Transverse colon (tissue), 4 donors: ENCODE measurements at regions not wholly inside any gene's neighbourhood (a gene's known extent, or its start where the extent isn't known, plus 50 kb on each side); places are given as distances from the start of the nearest gene placed in this dataset.

Source experiments
- DNase-seq: peaks from one replicate; pipeline ENCODE4 v3.0.0-alpha.2; 2019
- H3K27ac ChIP-seq, 4 donors: fragments of 200-600 bp; sonication (generic); 2 replicates each; pipeline ENCODE4 v1.5.1; 2016 to 2018; ENCODE audit warnings: inconsistent platforms in 4 of 4
- H3K27me3 ChIP-seq: fragments of 200-600 bp; sonication (generic); 2 replicates; pipeline ENCODE4 v1.5.1; 2017; ENCODE audit warnings: inconsistent platforms
- H3K36me3 ChIP-seq, 4 donors: fragments of 200-600 bp; sonication (generic); 2 replicates each; pipeline ENCODE4 v1.5.1; 2017 to 2019; ENCODE audit warnings: inconsistent platforms in 4 of 4
- H3K4me1 ChIP-seq, 4 donors: fragments of 200-600 bp; sonication (generic); 2 replicates each; pipeline ENCODE4 v1.5.1; 2017 to 2020; ENCODE audit warnings: inconsistent platforms in 4 of 4
- H3K4me3 ChIP-seq, 4 donors: fragments of 200-600 bp; sonication (generic); 1 replicate in 1 of 4; 2 replicates in 3 of 4; pipeline versions ENCODE4 v1.5.1 to v1.6.1; 2017 to 2019; ENCODE audit warnings: inconsistent platforms in 4 of 4
- H3K9me3 ChIP-seq, 2 donors: fragments of 200-600 bp; sonication (generic); 2 replicates each; pipeline ENCODE4 v1.5.1; 2017 to 2019; ENCODE audit warnings: inconsistent platforms in 2 of 2
- EP300 ChIP-seq: sonication (generic); formaldehyde crosslinking; IDR thresholded peaks from one replicate; pipeline ENCODE4 v1.6.1; 2017; ENCODE audit warnings: antibody characterized with exemption, low read depth
- POLR2A ChIP-seq: fragments of 450-650 bp; IDR thresholded peaks from one replicate; pipeline ENCODE4 v1.6.1; 2016; ENCODE audit warnings: antibody characterized with exemption, mild to moderate bottlenecking, moderate library complexity
- POLR2AphosphoS5 ChIP-seq, 3 donors: sonication (generic); formaldehyde crosslinking; IDR thresholded peaks; one replicate each; pipeline ENCODE4 v1.6.1; 2016; ENCODE audit warnings: antibody characterized with exemption in 3 of 3
- WGBS, 2 donors: methylation state at CpG; one replicate each; pipeline ENCODE4 v1.1.5; 2018; ENCODE audit warnings: low coverage in 1 of 2; 5-methylcytosine and 5-hydroxymethylcytosine counted together
- in situ Hi-C, 4 donors: fragments of 200-750 bp; cut with MboI; loops; one replicate each; pipeline versions ENCODE4 v1.15.0 to v1.15.1; 2017; ENCODE audit warnings: low sequenced_read_pairs in 3 of 4, low pct_ligation_motif_present in 1 of 4, low pct_unique_long_range_greater_than_20kb in 1 of 4
- intact Hi-C: fragments of 100-400 bp; cut with DNase I; formaldehyde crosslinking; loops from one replicate; pipeline ENCODE4 v1.15.1; 2023; ENCODE audit warnings: low total_unique reads
- TF ChIP-seq, protein P1 (sequence below), 5 experiments: fragments of 200-600 bp in 3 of 5; fragments of 450-650 bp in 2 of 5; sonication (generic) in 3 of 5; IDR thresholded peaks; 1 replicate in 2 of 5; 2 replicates in 3 of 5; pipeline ENCODE4 v1.5.1; 2016 to 2017; ENCODE audit warnings: antibody characterized with exemption in 5 of 5, inconsistent platforms in 3 of 5, mild to moderate bottlenecking in 2 of 5, moderate library complexity in 1 of 5

DNA sequence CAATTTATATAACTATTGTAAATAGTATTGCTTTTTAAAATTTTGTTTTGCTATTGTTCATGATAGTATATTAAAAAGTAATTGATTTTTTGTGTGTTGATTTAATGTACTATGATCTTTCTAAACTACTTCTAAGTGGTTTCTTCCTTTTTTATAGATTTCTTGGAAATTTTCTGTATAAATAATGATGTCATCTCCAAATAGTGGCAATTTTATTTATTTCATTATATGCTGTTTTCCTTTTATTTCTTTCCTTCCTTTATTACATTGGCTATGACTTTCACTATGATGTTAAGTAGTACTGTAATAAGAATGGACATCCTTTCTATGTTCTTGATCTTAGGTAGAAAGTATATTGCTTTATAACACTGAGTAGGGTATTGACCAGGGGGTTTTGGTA lies 451.5 kb upstream of the SPTLC3 start:
- no peak for DNase-seq
- no peak overlapping the region for H3K4me3 ChIP-seq
- H3K36me3 ChIP-seq, result no peaks in the 10 kb centered on the region
- intact Hi-C loops, result no loop called here
- H3K27me3 ChIP-seq, result no peaks in the 10 kb centered on the region
- TF ChIP-seq POLR2A (no peak), EP300 (no peak), POLR2AphosphoS5 (IDR thresholded peaks at IDR 0.05) (no peak)
- TF ChIP-seq, protein P1, sequence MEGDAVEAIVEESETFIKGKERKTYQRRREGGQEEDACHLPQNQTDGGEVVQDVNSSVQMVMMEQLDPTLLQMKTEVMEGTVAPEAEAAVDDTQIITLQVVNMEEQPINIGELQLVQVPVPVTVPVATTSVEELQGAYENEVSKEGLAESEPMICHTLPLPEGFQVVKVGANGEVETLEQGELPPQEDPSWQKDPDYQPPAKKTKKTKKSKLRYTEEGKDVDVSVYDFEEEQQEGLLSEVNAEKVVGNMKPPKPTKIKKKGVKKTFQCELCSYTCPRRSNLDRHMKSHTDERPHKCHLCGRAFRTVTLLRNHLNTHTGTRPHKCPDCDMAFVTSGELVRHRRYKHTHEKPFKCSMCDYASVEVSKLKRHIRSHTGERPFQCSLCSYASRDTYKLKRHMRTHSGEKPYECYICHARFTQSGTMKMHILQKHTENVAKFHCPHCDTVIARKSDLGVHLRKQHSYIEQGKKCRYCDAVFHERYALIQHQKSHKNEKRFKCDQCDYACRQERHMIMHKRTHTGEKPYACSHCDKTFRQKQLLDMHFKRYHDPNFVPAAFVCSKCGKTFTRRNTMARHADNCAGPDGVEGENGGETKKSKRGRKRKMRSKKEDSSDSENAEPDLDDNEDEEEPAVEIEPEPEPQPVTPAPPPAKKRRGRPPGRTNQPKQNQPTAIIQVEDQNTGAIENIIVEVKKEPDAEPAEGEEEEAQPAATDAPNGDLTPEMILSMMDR (IDR thresholded peaks at IDR 0.05), result no peak
- in situ Hi-C loops, result no loop called here
- no peak overlapping the region for H3K27ac ChIP-seq
- peaks cover 5% of the 10 kb centered on the region in 2 donors for H3K9me3 ChIP-seq
- H3K4me1 ChIP-seq, result peaks cover 0 to 5% (median 0%) of the 10 kb centered on the region in 4 donors

DNA sequence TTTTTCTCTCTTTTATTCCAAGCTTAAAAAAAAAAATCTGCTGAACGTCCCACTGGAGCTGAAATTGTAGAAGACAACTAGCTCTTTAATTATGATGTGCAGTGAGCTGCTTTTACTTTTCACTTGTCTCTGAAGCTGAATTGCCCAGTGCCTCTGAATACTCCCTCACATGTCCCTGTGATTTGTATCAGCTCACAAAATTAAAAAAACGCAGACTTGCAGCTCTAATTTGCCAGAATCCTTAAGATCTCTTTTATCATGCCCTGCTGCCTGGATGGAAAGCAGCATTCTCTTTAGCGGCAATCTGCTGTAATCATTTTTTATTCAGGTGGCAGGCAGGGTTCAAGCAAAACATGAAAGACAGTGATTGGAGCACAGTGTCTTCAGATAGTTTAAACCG lies 443.8 kb upstream of the SPTLC3 start:
- TF ChIP-seq POLR2AphosphoS5 (IDR thresholded peaks at IDR 0.05) (no peak), EP300 (no peak), POLR2A (no peak)
- TF ChIP-seq, protein P1 (IDR thresholded peaks at IDR 0.05), result no peak
- H3K4me1 ChIP-seq, result no peaks in the 10 kb centered on the region
- H3K4me3 ChIP-seq, result no peak overlapping the region
- WGBS, 2 donors, result 78 to 79% methylated on average over 4 of the region's 4 CpGs
- intact Hi-C loops, result no loop called here
- no peak overlapping the region for H3K27ac ChIP-seq
- in situ Hi-C loops, result no loop called here
- peaks cover 5% of the 10 kb centered on the region in 2 donors for H3K9me3 ChIP-seq
- H3K27me3 ChIP-seq, result no peaks in the 10 kb centered on the region
- H3K36me3 ChIP-seq, result no peaks in the 10 kb centered on the region
- DNase-seq, result no peak

DNA sequence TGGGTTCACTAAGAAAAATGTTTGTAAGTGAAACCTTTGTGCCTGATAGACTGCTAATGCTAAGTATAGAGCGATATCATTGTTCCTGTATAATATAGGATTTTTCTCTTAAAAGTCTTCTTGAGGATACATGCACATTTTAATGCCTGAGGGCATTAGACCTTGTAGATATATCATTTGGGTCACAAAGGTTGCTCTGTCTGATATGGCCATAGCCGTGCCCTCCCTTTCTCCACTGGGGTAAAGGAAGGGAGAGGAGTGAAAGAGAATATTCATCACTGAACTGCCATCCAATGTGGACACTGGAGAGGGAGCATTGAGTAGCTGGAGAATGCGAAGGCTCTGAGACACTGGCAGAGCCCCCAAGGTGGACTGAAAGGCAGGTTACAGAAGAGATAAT lies 442.2 kb upstream of the SPTLC3 start:
- no peaks in the 10 kb centered on the region for H3K36me3 ChIP-seq
- H3K4me1 ChIP-seq, result no peaks in the 10 kb centered on the region
- in situ Hi-C loops, result no loop called here
- no peak for DNase-seq
- H3K4me3 ChIP-seq, result no peak overlapping the region
- TF ChIP-seq, protein P1 (IDR thresholded peaks at IDR 0.05), result no peak
- TF ChIP-seq POLR2AphosphoS5 (IDR thresholded peaks at IDR 0.05) (no peak), EP300 (no peak), POLR2A (no peak)
- H3K27ac ChIP-seq, result no peak overlapping the region
- H3K9me3 ChIP-seq, result no peaks in the 10 kb centered on the region
- WGBS, 2 donors, result 93% methylated on average over 3 of the region's 3 CpGs
- H3K27me3 ChIP-seq, result no peaks in the 10 kb centered on the region
- intact Hi-C loops, result no loop called here

DNA sequence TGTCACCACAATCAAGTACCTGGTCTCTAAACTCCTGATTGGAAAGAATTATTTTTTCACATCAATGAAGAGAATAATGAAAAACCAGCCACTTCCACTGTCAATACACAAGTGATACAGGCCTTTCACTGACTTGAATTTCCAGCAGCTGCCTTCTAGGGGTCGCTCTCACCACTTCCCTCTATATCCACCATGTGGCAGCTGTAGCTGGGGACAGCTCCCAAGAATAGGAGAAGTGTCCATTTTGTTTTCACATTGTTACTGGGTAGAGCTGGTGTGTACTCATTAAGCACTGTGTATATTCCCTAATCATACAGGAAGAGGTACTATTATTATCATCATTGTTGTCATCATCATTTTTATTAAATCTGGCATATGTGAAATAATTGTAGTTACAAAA lies 438.4 kb upstream of the SPTLC3 start:
- H3K4me3 ChIP-seq, result no peak overlapping the region
- TF ChIP-seq, protein P1 (IDR thresholded peaks at IDR 0.05), result peak in 4 of 5 experiments; percentile 26 to 54 (median 34)
- TF ChIP-seq POLR2AphosphoS5 (IDR thresholded peaks at IDR 0.05), result no peak
- no peaks in the 10 kb centered on the region for H3K4me1 ChIP-seq
- WGBS, 2 donors, result 36 to 67% methylated on average over 1 of the region's 1 CpG
- no peak for DNase-seq
- intact Hi-C loops, result no loop called here
- no peaks in the 10 kb centered on the region for H3K27me3 ChIP-seq
- no peaks in the 10 kb centered on the region for H3K36me3 ChIP-seq
- no peak overlapping the region for H3K27ac ChIP-seq
- in situ Hi-C loops, result no loop called here
- H3K9me3 ChIP-seq, result no peaks in the 10 kb centered on the region
